Hepatocyte (in vitro differentiated cells): ENCODE measurements at regions not wholly inside any gene's neighbourhood (a gene's known extent, or its start where the extent isn't known, plus 50 kb on each side); places are given as distances from the start of the nearest gene placed in this dataset.

Experiments
- CTCF ChIP-seq: fragments of 200-600 bp; sonication (generic); IDR thresholded peaks from 2 replicates; pipeline ENCODE4 v1.5.1; 2016; ENCODE audit warnings: antibody characterized with exemption, mild to moderate bottlenecking; ENCODE audit not compliant: poor library complexity
- EZH2phosphoT487 ChIP-seq: fragments of 200-600 bp; sonication (generic); IDR thresholded peaks from one replicate; pipeline ENCODE4 v1.6.1; 2018; ENCODE audit warnings: antibody characterized with exemption, mild to moderate bottlenecking, low read depth, moderate library complexity; ENCODE audit not compliant: unreplicated experiment, severe bottlenecking

- TF ChIP-seq EZH2phosphoT487 (no peak), CTCF (no peak)
Measured at GRCh38 chr10:118528426-118528825, 67.0 kb downstream of the PRLHR start.
